Lung (tissue), 11 donors: ENCODE measurements at regions not wholly inside any gene's neighbourhood (a gene's known extent, or its start where the extent isn't known, plus 50 kb on each side); places are given as distances from the start of the nearest gene placed in this dataset.
"Not testable (repeated sequence)": the region's sequence is repeated elsewhere in the genome, so short reads cannot be mapped to it uniquely, and the experiment has no call there.

ENCODE experiments used
- ATAC-seq: fragments of 200-7000 bp; cut with Tn5 transposase; one replicate; pipeline ENCODE4 v1.9.1; 2020; ENCODE audit warnings: moderate number of reproducible peaks; ENCODE audit not compliant: insufficient read depth, low FRiP score
- DNase-seq, 3 donors: peaks; one replicate each; pipeline ENCODE4 v3.0.0-alpha.2; 2013 to 2017
- H3K27ac ChIP-seq, 2 donors: one replicate each; pipeline ENCODE4 v1.5.1; 2013; ENCODE audit warnings: mild to moderate bottlenecking in 2 of 2, moderate library complexity in 2 of 2, control low read depth in 1 of 2, inconsistent platforms in 1 of 2, low read depth in 1 of 2, low read length in 1 of 2
- H3K27me3 ChIP-seq, 3 donors: one replicate each; pipeline ENCODE4 v1.5.1; 2013; ENCODE audit warnings: low read length in 2 of 3; ENCODE audit not compliant: control insufficient read depth in 3 of 3, insufficient read depth in 3 of 3
- H3K36me3 ChIP-seq, 4 donors: one replicate each; pipeline ENCODE4 v1.5.1; 2013; ENCODE audit warnings: low read length in 4 of 4, mild to moderate bottlenecking in 1 of 4, moderate library complexity in 1 of 4; ENCODE audit not compliant: control insufficient read depth in 4 of 4, insufficient read depth in 4 of 4
- H3K4me1 ChIP-seq, 5 donors: one replicate each; pipeline ENCODE4 v1.5.1; 2013; ENCODE audit warnings: low read length in 5 of 5, mild to moderate bottlenecking in 2 of 5, moderate library complexity in 1 of 5; ENCODE audit not compliant: control insufficient read depth in 5 of 5, insufficient read depth in 5 of 5
- H3K4me3 ChIP-seq: one replicate; pipeline ENCODE4 v1.5.1; 2013; ENCODE audit warnings: mild to moderate bottlenecking, control low read depth, moderate library complexity
- H3K9ac ChIP-seq, 2 donors: one replicate each; pipeline ENCODE4 v1.5.1; 2013; ENCODE audit warnings: low read length in 2 of 2, control low read depth in 1 of 2; ENCODE audit not compliant: insufficient read depth in 1 of 2
- H3K9me3 ChIP-seq, 4 donors: one replicate each; pipeline ENCODE4 v1.5.1; 2013; ENCODE audit warnings: low read length in 3 of 4, mild to moderate bottlenecking in 1 of 4, moderate library complexity in 1 of 4; ENCODE audit not compliant: control insufficient read depth in 4 of 4, insufficient read depth in 3 of 4
- WGBS, 2 donors: extraction: QIAGEN DNeasy Blood & Tissue Kit; methylation state at CpG; one replicate each; pipeline ENCODE4 v1.1.7; 2013; 5-methylcytosine and 5-hydroxymethylcytosine counted together
- TF ChIP-seq, protein P1 (sequence below): IDR thresholded peaks from 2 replicates; pipeline ENCODE4 v1.5.1; 2012; ENCODE audit warnings: mild to moderate bottlenecking; ENCODE audit errors: control extremely low read depth, extremely low read depth
- donor health status: control.
- donor health status: control.
- donor health status: Bipolar disorder and iron deficiency.
- donor health status: healthy.
- donor health status: DM: yes; HTN: yes; CAD: no.

DNA sequence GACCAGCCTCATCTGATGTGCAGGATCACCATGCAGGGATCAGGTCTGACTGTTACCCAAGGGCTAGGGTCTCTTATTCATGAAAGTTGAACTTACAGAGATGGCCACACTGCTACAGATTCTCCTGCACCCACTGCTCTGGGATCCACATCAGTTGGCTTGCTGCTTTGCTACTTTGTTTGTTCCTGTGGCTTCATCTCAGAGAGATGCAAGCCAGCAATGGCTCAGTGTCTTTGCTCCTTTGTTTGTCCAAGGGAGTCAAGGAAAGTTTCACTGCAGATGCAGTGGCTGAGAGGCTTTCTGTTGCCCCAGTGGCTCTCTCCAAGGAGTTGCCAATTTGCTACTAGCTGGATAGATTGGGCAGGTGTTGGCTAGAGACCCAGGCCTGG is 70.3 kb upstream of the UGT2B7 start:
- H3K36me3 ChIP-seq: no peaks in the 10 kb centered on the region
- H3K27ac ChIP-seq: no peak overlapping the region
- no peak overlapping the region for H3K4me3 ChIP-seq
- DNase-seq (no peak), ATAC-seq (no peak)
- H3K4me1 ChIP-seq: no peaks in the 10 kb centered on the region
- no peaks in the 10 kb centered on the region for H3K9me3 ChIP-seq
- H3K9ac ChIP-seq: no peak overlapping the region
- TF ChIP-seq, protein P1, sequence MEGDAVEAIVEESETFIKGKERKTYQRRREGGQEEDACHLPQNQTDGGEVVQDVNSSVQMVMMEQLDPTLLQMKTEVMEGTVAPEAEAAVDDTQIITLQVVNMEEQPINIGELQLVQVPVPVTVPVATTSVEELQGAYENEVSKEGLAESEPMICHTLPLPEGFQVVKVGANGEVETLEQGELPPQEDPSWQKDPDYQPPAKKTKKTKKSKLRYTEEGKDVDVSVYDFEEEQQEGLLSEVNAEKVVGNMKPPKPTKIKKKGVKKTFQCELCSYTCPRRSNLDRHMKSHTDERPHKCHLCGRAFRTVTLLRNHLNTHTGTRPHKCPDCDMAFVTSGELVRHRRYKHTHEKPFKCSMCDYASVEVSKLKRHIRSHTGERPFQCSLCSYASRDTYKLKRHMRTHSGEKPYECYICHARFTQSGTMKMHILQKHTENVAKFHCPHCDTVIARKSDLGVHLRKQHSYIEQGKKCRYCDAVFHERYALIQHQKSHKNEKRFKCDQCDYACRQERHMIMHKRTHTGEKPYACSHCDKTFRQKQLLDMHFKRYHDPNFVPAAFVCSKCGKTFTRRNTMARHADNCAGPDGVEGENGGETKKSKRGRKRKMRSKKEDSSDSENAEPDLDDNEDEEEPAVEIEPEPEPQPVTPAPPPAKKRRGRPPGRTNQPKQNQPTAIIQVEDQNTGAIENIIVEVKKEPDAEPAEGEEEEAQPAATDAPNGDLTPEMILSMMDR: no peak
- no peaks in the 10 kb centered on the region for H3K27me3 ChIP-seq

DNA sequence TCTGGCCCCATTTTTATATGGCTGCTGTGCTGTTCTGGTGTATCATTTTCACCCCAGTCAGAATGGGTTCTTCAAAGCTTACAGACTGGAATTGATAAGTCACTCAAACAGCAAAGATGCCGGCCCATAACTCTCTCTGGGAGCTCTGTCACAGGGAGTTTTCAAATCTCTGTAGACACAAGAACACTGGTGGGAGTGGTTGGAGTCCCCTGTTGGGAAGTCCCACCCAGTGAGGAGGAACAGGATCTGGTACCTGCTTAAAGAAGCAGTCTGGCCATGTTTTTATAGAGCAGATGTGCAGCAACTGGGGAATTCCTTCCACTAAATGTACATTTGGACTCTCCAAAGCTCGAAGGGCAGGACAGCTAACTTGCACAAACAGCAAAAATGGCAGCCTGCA is 69.3 kb upstream of the UGT2B7 start:
- H3K4me3 ChIP-seq: no peak overlapping the region
- TF ChIP-seq, protein P1: no peak
- DNase-seq (no peak), ATAC-seq (no peak)
- H3K9me3 ChIP-seq: no peaks in the 10 kb centered on the region
- H3K27ac ChIP-seq: no peak overlapping the region
- no peak overlapping the region for H3K9ac ChIP-seq
- no peaks in the 10 kb centered on the region for H3K4me1 ChIP-seq
- WGBS, 2 donors: 84% methylated on average over 2 of the region's 2 CpGs
- no peaks in the 10 kb centered on the region for H3K27me3 ChIP-seq
- no peaks in the 10 kb centered on the region for H3K36me3 ChIP-seq

DNA sequence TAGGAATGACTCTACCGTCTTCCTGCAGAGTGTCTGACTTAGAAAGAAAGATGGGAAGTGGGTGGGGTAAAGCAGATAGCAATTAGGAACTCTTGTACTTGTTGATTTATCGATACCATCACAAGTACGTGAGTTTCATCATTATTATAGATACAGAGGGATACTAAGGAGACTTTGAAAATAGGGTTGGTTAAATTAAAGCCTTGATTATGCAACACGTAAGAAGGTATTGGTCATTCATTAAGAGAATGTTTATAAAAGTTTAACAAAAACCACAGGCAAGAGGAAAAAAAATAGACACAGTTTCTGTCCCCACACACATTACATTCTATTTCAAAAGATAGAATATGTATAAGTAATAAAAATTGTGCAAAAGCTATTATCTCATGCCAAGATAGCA is 65.9 kb upstream of the UGT2B7 start:
- Histone ChIP-seq H3K27ac (no peak overlapping the region), H3K36me3 (no peaks in the 10 kb centered on the region), H3K9ac (no peak overlapping the region), H3K9me3 (no peaks in the 10 kb centered on the region), H3K4me3 (no peak overlapping the region), H3K4me1 (no peaks in the 10 kb centered on the region), H3K27me3 (no peaks in the 10 kb centered on the region)
- TF ChIP-seq, protein P1: no peak
- WGBS, 2 donors: 84 to 89% methylated on average over 4 of the region's 4 CpGs
- DNase-seq (no peak), ATAC-seq (no peak)

DNA sequence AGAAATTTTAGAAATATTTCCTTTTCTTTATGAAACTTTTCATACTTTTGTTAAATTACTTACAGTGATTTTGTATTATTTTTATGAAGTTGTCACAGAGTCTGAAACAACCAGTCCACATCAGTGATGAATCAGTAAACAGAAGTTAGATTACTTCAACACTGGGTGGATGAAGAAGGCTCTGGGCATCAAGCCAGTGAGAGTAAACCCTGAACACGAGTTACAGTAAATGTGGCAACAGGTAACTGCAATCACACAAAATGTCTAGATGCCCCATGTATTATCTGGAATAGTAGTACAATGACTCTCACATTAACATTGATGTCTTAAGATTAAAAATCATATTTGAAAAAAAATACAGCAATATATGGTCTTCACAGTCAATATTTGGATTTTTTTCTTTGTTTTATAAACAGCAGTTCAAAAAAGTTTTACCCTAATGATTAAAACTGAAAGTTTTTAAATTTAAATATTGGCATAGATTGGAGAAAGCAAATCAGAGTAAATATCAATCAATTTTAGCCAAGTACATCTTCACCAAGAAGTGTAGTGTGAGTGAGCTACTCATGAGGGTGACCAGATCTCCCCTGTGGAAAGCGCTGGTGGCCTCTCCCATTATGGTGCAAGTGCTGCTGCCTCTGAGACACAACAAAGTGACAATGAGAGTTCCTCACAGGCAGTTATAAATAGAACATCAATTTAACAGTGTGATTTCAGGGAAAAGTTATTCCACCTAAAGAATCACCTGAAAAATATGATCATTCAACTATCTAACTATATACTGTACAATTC is 63.2 kb upstream of the UGT2B7 start:
- no peaks in the 10 kb centered on the region for H3K27me3 ChIP-seq
- TF ChIP-seq, protein P1: no peak
- 64 to 75% methylated on average over 2 of the region's 2 CpGs for WGBS, 2 donors

DNA sequence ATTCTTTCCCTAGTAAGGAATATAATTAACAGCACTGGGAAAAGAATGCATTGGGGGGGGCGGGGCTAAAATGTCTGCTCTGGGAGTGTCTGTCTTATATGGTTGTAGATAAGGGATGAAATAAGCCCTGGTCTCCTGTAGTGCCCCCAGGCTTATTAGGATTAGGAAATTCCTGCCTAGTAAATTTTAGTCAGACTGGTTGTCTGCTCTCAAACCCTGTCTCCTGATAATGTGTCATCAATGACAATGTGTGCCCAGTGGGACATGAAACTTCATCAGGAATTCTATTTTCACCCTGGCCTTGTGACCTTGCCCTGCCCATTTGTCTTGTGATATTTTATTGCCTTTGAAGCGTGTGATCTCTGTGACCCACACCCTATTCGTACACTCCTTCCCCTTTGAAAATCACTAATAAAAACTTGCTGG is 61.9 kb upstream of the UGT2B7 start:
- not testable (repeated sequence) for ATAC-seq, DNase-seq, H3K27ac ChIP-seq, H3K27me3 ChIP-seq, H3K36me3 ChIP-seq, H3K9ac ChIP-seq, H3K4me1 ChIP-seq, H3K4me3 ChIP-seq, H3K9me3 ChIP-seq
- 52 to 69% methylated on average over 3 of the region's 3 CpGs for WGBS, 2 donors

More for the DNA sequence above, 63.2 kb upstream of the UGT2B7 start:
- Histone ChIP-seq H3K4me3 (no peak overlapping the region), H3K9ac (no peak overlapping the region), H3K4me1 (no peaks in the 10 kb centered on the region), H3K27ac (no peak overlapping the region), H3K9me3 (no peaks in the 10 kb centered on the region), H3K36me3 (no peaks in the 10 kb centered on the region)
- ATAC-seq (no peak), DNase-seq (no peak)
